ENCODE measurements at regions not wholly inside any gene's neighbourhood (a gene's known extent, or its start where the extent isn't known, plus 50 kb on each side); places are given as distances from the start of the nearest gene placed in this dataset.

GRCh38 chr20:57897891-57898290 is 188.1 kb upstream of the PMEPA1 start:
- TF ChIP-seq, protein P1, sequence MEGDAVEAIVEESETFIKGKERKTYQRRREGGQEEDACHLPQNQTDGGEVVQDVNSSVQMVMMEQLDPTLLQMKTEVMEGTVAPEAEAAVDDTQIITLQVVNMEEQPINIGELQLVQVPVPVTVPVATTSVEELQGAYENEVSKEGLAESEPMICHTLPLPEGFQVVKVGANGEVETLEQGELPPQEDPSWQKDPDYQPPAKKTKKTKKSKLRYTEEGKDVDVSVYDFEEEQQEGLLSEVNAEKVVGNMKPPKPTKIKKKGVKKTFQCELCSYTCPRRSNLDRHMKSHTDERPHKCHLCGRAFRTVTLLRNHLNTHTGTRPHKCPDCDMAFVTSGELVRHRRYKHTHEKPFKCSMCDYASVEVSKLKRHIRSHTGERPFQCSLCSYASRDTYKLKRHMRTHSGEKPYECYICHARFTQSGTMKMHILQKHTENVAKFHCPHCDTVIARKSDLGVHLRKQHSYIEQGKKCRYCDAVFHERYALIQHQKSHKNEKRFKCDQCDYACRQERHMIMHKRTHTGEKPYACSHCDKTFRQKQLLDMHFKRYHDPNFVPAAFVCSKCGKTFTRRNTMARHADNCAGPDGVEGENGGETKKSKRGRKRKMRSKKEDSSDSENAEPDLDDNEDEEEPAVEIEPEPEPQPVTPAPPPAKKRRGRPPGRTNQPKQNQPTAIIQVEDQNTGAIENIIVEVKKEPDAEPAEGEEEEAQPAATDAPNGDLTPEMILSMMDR (IDR thresholded peaks at IDR 0.05; ENCODE audit: insufficient read depth, low read depth, low read length, missing control alignments): no peak
- no peak overlapping the region for H3K4me3 ChIP-seq (ENCODE audit: low read length)
- no peak for DNase-seq (ENCODE audit: low read depth)

GRCh38 chr20:57897156-57897874 is 187.5 kb upstream of the PMEPA1 start:
- TF ChIP-seq, protein P1 (IDR thresholded peaks at IDR 0.05; ENCODE audit: insufficient read depth, low read depth, low read length, missing control alignments): no peak
- no peak overlapping the region for H3K4me3 ChIP-seq (ENCODE audit: low read length)
- DNase-seq (ENCODE audit: low read depth): no peak

DNA sequence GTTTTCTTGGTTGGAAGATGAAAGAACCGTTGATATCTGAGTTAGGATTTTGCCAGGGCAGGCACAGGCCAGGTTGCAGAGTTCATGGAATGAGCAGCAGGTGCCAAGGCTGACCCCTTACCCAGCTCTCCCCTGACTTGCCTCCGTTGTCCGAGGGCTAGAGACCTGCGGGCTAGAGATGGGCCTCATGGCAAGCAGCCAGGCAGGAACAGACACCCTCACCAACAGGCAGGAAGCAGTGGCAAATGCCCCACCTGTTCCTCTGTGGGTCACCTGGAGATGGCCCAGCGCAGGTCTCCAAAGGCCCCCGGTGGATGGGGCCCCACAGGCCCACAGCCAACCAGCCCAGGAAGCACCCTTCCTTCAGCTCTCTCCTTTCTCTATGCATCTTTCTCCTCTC is 186.7 kb upstream of the PMEPA1 start:
- TF ChIP-seq, protein P1 (IDR thresholded peaks at IDR 0.05; ENCODE audit: insufficient read depth, low read depth, low read length, missing control alignments): no peak
- no peak for DNase-seq (ENCODE audit: low read depth)
- no peak overlapping the region for H3K4me3 ChIP-seq (ENCODE audit: low read length)

GRCh38 chr20:57896017-57896416 is 186.2 kb upstream of the PMEPA1 start:
- no peak overlapping the region for H3K4me3 ChIP-seq (ENCODE audit: low read length)
- TF ChIP-seq, protein P1 (IDR thresholded peaks at IDR 0.05; ENCODE audit: insufficient read depth, low read depth, low read length, missing control alignments): no peak
- no peak for DNase-seq (ENCODE audit: low read depth)

DNA sequence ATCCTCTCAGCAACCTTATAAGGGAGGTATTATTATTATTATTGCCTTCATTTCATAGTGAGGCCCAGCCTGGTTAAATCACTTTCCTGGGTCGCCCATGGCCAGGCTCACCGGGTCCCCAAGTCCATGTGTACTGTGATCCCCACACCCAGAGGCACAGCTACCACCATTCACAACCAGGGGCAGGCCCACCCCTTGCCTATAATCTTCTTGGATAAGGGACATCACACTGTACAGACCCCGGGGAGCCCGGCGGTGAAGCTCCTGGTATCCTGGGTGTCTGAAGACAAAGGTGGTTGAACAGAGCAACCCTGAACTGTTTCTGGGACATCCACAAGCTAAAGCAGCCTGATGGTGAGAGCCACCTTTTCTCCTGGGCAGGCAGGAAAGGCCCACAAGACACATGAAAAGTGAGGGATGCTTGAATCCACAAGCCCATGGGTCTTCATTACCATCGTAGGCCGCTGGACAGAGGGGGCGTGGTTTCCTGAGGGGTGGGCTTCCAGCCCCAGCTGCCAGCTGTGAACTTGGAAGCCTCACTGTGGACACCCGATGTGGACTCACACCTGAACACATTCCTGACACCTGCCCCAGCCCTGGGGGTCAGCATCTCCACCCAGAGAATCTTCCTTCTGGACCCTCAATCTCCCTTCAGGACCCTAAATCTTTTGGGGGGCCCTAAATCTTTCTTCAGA is 185.5 kb upstream of the PMEPA1 start:
- DNase-seq (ENCODE audit: low read depth): no peak
- no peak overlapping the region for H3K4me3 ChIP-seq (ENCODE audit: low read length)
- TF ChIP-seq, protein P1 (IDR thresholded peaks at IDR 0.05; ENCODE audit: insufficient read depth, low read depth, low read length, missing control alignments): no peak

DNA sequence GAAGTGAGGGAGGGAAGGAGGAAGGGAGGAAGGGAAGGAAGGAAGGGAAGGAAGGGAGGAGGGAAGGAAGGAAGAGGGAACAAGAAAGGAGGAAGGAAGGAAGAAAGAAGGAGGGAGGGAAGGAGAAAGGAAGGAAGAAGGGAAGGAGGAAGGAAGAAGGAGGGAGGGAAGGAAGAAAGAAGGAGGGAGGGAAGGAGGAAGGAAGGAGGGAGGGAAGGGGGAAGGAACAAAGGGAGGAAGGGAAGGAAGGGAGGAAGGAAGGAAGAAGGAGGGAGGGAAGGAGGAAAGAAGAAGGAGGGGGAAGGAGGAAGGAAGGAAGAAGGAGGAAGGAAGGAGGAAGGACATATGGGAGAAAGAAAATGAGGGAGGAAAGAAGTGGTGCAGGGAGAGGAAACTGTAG is 184.7 kb upstream of the PMEPA1 start:
- no peak for DNase-seq (ENCODE audit: low read depth)
- TF ChIP-seq, protein P1 (IDR thresholded peaks at IDR 0.05; ENCODE audit: insufficient read depth, low read depth, low read length, missing control alignments): no peak
- no peak overlapping the region for H3K4me3 ChIP-seq (ENCODE audit: low read length)
